ENCODE measurements at regions not wholly inside any gene's neighbourhood (a gene's known extent, or its start where the extent isn't known, plus 50 kb on each side); places are given as distances from the start of the nearest gene placed in this dataset.

DNA sequence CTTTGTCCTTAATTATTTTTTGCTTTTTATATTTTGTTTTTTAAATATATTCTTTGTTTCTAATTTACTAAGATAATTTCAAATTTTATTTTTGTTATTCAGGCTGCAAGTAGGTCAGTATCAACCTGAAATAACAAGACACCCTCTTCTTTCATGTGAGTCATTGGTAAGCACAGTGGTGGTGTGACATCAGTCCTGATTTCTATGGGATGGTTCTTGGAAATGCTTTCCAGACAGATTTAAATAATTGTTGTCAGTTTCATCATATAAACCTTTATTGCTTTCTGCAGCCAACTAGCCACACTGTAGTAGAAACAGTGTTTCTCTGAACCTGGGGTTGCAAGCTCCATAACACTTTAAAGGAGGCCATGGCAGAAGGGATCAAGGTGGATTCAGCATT is 157.5 kb upstream of the C21orf91 start:
- no peak for DNase-seq

DNA sequence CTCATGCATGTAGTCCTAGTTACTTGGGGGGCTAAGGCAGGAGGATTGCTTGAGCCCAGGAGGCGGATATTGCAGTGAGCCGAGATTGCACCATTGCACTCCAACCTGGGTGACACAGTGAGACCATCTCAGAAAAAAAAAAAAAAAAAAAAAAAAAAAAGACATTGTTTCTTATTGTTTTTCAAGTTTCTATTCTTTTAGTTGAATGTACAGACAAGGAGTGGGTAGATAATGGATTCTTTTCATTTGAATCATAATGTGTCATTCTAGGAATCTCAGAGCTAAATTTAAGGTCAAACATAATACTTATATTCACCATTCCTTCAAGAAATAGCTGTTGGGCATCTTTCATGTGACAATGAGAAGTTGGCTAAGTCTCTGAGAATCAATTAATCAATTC is 157.0 kb upstream of the C21orf91 start:
- DNase-seq = no peak

DNA sequence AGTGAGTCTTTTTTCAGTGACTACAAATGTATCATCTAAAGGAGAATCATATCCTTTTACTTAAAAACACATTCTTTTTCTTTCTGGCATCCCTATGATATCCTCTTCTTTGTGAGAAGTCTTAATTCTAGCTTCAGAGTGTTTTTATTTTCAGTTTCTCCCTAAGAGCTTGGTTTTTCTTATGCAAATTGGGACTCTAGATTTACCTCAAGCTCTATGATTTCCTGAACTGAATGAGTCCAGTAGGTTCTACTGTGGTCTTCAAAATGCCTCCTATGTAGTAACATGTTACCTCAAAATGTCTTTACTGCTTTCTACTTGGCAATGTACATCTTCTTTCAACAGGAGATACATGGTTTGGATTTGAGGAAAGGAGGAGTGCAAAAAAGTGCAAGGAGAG is 148.2 kb upstream of the C21orf91 start:
- no peak for DNase-seq

DNA sequence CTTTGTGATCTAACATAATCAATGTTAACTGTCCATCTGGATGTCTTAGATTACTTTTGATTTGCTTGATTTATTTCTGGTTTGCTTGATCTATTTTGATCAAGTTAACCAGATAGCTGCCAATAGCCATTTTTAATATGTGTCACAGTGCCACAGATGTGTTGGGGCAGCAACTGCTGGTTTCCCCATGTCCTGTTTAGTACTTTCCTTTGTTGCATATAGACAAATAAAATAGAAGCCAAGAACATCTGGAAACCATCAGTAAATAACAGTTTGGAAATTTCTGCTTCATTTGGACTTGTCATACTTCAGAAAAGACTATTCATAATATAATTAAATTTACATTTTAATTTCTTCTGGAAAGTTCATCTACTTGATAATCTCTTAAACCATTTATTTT is 145.6 kb upstream of the C21orf91 start:
- no peak for DNase-seq

DNA sequence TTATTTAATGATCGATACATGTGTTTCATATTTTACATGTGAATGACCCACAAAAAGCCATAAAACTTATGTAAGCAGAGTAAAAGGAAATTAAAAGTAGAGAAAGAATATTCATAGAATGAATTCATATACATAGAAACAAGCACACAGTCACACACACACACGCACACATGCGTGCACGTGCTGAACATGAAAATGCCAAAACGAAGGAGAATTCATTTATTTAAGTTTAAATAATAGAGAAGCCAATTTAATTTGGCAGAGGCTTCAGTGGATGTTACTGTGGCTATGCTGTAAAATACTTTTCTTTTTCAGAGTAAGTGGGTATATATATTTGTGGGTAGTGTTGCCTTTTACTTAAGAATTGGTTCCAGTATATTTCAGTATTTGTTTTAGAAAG is 145.0 kb upstream of the C21orf91 start:
- no peak for DNase-seq

- DNase-seq = no peak
Observed at GRCh38 chr21:17950591-17950990, 131.4 kb upstream of the C21orf91 start.

DNA sequence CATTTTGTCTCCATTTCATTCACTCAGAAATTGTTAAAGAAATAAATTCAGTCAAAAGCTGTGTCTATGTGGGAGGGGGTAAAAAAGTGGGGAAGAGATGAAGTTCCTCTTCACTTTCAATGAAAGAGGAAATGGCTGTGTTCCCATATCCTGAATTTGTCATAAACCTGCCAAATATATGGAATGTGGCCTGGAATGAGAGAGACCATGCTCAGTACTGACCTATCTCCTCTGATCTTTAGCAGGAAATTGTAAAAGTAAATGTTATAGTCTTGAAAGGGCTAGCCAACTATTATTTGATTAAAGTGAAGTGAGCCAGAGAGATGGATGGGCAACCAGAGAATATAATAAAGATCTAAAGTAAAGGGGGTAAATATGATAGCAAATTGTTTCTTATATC is 130.3 kb upstream of the C21orf91 start:
- no peak for DNase-seq

- DNase-seq = no peak
Observed at GRCh38 chr21:17947531-17947930, 128.4 kb upstream of the C21orf91 start.

DNA sequence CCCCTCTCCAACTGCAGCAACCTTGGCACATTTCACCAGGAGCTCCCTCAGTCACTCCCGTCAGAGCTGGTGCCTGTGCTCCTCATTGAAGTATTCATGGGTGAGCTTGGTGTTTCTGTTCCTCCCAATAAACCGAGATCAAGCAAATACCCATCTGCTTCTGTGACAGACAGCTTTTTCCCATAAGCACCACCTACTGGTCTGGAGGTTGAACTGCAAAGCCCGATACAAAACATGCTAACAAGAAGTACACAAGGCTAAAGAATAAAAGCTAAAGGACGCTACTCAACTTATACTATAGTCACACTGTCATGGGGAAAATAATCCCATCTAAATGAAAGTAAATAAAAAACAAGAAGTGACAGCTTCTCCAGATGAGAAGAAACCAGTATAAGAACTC is 111.9 kb upstream of the C21orf91 start:
- peak; percentile 18 for DNase-seq

GRCh38 chr21:17930093-17930492 is 110.9 kb upstream of the C21orf91 start:
- no peak for DNase-seq

- no peak for DNase-seq
Observed at GRCh38 chr21:17929510-17929909, 110.4 kb upstream of the C21orf91 start.

DNA sequence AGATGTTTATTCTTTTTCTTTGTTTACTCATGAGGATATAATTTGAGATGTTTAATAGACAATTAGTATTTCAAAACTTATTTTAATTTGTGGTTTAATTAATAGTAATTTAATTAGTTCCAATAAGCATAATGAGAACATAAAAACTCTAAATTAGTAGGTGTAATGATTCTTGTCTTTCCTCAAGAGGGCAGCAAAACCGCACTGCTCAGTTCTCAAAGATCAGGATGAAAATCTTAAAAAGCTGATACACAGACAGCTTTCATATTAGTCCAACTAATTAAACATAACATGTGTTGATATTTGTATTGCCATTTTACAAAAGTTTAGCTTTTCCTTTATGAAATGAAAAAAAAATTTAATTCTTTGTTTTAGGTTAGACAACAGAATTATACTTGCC is 106.7 kb upstream of the C21orf91 start:
- no peak for DNase-seq

GRCh38 chr21:17925000-17925610 is 105.9 kb upstream of the C21orf91 start:
- DNase-seq = peak; percentile 65

DNA sequence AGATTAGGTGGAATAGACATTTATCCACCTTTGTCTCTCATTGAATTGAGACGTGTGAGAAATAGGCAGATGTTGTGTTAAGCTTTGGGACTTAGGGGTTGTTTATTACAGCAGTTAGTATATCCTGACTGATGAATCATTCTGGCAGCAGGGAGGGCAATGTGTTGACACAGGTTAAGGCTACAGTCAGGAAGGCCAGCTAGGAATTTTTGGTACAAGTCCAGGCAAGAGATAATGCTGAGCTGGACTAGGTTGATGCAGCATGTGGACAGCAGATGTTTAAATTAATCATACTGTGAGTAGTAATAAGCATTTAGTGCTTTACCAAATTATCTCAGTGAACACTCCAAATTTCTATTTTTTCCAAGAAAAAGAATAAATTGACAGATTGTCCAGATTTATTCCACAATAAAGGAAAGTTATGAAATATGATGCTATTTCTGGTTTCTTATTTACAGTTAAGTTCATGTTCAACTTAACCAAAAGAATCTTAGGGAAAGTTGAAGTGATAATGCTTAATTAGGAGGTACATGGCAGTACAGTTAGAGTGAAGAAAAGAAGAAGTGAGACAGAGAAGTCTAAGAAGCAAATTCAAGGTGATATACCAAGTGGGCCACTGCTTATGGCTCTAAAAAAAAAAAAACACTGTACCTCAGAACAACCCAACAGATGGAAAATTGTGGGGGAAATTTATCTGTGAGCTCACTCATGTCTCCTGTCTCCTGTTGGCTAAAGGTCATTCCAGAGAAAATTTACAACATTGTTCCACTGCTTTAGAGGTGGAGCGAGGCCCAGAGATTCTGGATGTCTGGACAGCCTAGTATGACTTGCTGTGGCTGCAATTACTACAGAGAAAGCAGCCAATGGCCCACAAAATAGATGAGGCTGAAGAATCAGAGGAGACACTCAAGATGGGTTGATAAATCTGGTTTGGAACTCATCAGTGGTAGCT is 102.7 kb upstream of the C21orf91 start:
- no peak for DNase-seq

GRCh38 chr21:17915976-17916375 is 96.8 kb upstream of the C21orf91 start:
- DNase-seq = no peak

DNA sequence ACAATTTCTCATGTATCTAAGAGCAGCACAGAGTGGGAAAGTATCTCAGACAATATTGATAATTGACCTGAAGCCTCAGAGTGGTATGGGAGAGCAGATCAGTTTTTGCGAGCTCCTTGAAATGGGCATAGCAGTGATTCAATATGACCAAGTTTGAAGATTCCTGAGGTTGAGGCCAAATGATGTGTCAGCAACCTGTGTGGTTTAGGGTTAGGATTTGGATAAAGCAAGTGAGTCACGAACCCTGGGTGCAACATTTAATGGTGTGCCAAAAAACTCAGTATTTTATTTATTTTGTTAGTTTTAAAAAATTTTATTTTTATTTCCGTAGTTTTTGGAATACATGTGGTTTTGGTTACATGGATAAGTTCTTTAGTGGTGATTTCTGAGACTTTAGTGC is 92.5 kb upstream of the C21orf91 start:
- no peak for DNase-seq

DNA sequence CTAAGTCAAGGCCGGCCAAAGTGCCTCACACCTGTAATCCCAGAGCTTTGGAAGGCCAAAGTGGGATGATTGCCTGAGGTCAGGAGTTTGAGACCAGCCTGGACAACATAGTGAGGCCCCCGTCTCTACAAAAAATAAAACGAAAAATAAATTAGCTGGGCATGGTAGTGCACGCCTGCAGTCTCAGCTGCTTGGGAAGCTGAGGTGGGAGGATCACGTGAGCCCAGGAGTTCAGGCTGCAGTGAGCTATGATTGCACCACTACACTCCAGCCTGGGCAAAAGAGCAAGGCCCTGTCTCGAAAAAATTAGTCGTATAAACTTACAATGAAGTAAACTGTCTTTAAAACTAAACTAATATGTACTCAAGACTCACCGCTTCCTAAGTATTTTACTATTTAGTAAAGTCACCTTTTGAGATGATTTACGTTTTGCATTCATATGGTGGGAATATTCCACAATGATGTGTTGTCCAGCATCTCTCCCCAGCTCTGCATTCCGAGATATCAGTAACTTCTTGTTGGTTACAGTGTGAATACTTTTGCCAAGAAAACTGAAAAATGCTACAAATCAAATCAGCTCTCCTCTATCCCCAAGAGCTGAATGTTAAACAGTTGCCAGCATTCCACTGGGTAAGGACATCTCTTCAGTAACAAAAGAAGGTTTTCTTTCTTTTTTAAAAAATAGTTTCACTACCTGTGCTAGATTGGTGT is 84.9 kb upstream of the C21orf91 start:
- DNase-seq = no peak

DNA sequence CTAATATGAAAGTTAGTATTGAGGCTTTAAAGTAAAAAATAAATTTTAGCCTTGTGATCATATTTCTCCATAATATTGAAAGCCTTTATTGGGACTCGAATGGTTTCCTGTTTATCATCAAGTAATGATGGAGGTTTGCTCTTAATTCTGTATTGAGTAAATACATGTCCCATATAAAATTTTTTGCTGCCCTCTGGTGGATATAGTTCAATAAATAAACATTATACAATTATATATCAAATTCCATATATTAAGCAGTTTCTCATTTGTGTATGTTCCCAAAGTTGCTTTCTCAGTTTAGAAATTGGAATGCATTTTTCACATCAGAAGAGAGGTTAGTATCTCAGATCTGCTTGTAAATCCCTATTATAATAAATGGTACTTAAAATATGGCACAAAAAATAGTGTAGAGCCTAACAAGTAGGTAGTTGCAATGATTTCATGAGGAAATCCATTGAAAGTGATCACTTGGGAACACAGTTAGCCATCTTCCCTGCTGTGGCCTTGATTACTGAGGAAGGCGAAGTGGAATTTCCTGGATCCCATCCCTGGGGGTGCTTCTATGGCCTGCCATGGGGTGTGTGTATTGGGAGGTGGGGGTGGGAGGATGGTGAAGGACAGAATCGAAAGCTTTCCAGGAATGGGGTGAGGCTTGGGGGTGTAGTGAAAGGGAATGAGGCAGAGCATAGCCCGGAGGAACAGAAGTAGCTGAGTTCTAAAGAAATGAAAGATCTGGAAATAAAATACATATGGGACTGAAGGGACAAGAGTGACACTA is 84.1 kb upstream of the C21orf91 start:
- DNase-seq = peak; percentile 62

DNA sequence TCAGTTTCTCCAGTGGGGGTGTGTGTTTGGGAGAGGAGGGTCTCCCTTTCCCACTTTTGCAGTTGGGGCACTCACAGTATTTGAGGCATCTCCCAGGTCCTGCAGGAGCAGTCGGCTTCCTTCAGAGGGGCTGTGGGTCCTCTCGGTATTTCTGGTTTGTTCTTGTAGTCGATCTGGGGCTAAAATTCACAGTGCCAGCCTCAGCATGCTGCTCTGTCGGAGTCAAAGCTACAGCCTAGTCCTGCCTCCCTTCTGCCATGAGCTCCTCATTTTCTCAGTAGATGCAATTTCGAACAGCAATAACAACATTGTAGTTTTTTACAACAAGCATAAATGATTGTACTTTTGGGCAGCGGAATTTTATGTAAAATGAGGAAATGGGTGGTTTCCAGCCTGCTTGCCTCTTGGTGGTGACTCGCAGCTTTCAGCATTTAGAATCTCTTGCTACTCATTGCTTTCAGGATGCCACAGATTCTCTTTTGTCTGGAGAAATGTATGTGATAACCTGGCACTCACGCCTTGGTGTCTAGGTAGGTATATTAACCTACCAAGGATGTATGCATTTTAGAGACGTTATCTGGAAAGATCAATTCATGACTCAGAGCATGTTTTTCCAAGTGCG is 82.4 kb upstream of the C21orf91 start:
- DNase-seq = no peak

DNA sequence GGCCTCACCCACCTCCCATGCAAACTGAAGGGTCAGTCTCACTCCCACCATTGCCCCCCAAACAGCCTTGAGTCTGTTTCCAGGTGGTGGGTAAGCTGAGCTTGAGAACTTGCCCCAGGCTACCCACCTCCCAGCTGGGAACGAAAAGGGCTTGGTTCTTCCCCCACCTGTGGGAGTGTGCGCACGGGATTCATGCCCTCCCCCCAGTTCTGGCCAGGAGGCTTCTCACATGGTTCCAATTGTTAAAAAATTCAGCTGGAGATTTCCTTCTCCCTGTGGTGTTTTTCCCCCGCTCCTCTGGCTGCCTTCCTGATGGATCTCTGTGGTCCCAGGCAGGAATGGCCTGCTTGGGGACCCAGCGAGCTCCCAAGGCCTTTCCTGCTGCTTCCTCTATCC is 81.8 kb upstream of the C21orf91 start:
- no peak for DNase-seq

- DNase-seq = no peak
Observed at GRCh38 chr21:17900281-17900989, 81.3 kb upstream of the C21orf91 start.

DNA sequence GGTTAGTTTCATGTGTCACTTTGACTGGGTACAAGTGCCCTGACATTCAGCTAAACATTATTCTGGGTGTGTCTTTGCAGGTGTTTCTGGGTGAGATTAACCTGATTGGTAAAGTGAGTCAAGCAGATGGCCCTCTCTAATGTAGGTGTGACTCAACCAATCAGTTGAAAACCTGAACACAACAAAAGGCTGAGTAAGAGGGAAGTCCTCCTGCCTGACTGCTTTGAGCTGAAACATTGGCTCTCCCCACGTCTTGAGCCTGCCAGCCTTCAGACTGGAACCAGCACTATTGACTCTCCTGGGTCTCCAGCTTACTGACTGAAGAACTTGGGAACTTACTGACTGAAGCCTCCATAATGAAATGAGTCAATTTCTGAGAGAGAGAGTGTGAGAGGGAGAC is 70.0 kb upstream of the C21orf91 start:
- DNase-seq = no peak
